ENCODE measurements at regions not wholly inside any gene's neighbourhood (a gene's known extent, or its start where the extent isn't known, plus 50 kb on each side); places are given as distances from the start of the nearest gene placed in this dataset.
A peak's percentile ranks its signal among the peaks of the same experiment; 100 is the strongest.
"Not testable (repeated sequence)": the region's sequence is repeated elsewhere in the genome, so short reads cannot be mapped to it uniquely, and the experiment has no call there.

GRCh38 chr22:41023299-41023623 lies 69.1 kb upstream of the EP300 start:
- no peak for DNase-seq

DNA sequence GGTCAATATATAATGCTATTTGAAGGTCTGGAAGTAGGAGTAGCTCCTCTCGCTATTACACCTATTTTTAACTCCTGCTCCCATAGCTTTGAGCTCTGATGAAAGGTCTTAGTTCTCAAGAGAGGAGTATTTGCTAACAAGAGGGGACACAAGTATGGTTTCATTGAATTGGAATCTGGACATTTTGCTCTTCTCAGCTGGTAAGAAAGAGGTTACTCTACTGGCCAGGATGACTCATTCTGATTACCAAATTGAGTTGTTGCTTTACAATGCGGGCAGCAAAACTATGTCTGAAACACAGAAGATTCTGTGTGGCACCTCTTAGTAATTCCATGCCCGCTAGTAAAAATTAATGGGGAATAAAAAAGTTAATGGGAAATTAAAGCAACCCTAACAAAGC lies 63.6 kb upstream of the EP300 start:
- peak; percentile 30 to 35 for DNase-seq

GRCh38 chr22:41030891-41031290 lies 61.5 kb upstream of the EP300 start:
- DNase-seq: no peak

- no peak for DNase-seq
Observed at GRCh38 chr22:41034706-41035105, 57.7 kb upstream of the EP300 start.

DNA sequence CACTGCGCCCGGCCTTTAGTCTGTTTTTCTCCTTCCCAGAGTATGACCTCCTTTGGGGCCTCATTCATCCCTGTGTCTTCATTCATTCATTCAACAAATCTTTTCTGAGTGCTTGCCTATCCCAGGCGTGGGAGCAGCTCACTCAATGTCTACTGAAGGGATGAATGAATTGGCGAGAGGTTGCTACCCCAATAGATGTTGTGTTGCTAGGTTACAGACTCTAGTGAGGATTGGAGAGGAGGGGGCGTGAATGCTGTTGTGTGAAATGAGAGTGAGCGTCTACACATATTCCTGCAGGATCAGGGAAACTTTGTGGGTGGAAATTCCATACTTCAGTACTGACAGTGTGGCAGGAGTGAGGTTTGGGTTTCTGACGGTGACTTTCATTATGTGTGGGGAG lies 55.5 kb upstream of the EP300 start:
- DNase-seq: no peak

DNA sequence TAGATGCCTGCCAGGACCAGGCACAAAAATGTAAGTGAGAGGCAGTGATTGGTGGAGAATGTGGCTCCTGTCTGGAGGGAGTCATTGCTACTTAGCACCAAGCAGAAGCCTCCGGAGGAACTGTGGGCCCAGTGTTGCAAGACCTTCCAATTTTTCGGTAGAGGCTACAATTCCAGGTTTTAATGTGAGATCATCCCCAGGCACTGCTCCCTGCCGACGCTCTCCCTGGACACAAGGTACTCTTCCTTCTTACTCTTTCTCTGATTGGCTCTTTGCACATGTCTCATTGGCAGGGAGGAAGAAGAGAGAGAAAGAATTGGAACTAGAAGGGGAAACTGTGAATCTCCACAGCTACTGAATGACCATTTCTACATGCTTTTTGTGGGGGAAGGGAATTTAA lies 53.7 kb upstream of the EP300 start:
- no peak for DNase-seq

DNA sequence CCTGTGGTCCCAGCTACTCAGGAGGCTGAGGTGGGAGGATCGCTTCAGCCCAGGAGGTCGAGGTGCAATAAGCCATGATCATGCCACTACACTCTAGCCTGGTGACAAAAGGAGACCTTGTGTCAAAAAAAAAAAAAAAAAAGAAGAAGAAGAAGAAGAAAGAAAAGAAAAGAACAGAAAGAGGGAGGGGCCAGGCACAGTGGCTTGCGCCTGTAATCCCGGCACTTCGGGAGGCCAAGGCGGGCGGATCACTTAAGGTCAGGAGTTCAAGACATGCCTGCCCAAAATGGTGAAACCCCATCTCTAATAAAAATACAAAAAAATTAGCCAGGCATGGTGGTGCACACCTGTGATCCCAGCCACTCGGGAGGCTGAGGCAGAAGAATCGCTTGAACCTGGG lies 52.8 kb upstream of the EP300 start:
- not testable (repeated sequence) for DNase-seq

DNA sequence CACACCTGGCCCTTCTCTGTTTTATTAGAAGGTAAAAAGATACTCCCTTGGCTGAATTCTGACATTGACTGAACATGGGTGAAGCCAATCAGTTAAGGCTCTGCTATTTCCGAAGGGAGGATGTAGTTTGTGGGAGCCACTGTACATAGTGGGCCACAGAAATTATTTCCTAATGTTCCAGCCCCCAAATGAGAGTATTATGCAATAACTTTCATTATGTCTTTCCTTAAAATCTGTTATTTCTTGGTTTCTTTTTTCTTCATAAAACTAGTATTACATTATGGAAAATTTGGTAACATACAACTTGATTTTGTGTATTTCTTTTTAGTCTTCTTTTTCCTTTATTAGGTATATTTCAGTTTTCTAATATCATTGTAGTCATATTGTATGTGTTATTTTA lies 51.9 kb upstream of the EP300 start:
- DNase-seq: no peak

- DNase-seq: no peak
Observed at GRCh38 chr22:41041532-41041931, 50.9 kb upstream of the EP300 start.
